ENCODE measurements at regions not wholly inside any gene's neighbourhood (a gene's known extent, or its start where the extent isn't known, plus 50 kb on each side); places are given as distances from the start of the nearest gene placed in this dataset.
"Not testable (repeated sequence)": the region's sequence is repeated elsewhere in the genome, so short reads cannot be mapped to it uniquely, and the experiment has no call there.

- Histone ChIP-seq H3K9ac (ENCODE audit: low read length) (no peak overlapping the region), H3K4me1 (ENCODE audit: control insufficient read depth, low read depth, low read length) (no peaks in the 10 kb centered on the region), H3K27ac (ENCODE audit: low read length) (no peak overlapping the region), H3K27me3 (ENCODE audit: control insufficient read depth, insufficient read depth, low read length) (no peaks in the 10 kb centered on the region), H3K4me3 (ENCODE audit: low read length) (no peak overlapping the region), H3K9me3 (ENCODE audit: control insufficient read depth, low read depth, low read length) (no peaks in the 10 kb centered on the region), H3K36me3 (ENCODE audit: control insufficient read depth, low read depth, low read length) (no peaks in the 10 kb centered on the region)
Measured at GRCh38 chr1:65077369-65077768, 70.6 kb upstream of the AK4 start.

DNA sequence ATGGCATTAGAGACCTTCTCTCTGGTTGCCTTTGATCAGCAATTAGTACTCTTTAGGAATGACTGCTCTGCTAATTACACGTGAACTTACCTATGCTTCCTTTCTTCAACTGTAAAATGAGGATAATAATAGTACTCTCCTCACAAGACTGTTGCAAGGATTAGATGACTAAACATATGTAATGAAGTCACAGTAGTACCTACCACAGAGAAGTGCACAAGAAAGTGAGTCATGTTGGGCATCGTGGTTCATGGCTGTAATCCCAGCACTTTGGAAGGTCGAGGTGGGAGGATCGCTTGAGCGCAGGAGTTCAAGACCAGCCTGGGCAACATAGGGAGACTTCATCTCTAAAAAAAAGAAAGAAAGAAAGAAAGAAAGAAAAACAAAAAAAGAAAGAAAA, 68.1 kb upstream of the AK4 start:
- no peak overlapping the region for H3K27ac ChIP-seq (ENCODE audit: low read length)
- no peaks in the 10 kb centered on the region for H3K36me3 ChIP-seq (ENCODE audit: control insufficient read depth, low read depth, low read length)
- no peaks in the 10 kb centered on the region for H3K9me3 ChIP-seq (ENCODE audit: control insufficient read depth, low read depth, low read length)
- H3K4me3 ChIP-seq (ENCODE audit: low read length), result no peak overlapping the region
- no peak overlapping the region for H3K9ac ChIP-seq (ENCODE audit: low read length)
- H3K4me1 ChIP-seq (ENCODE audit: control insufficient read depth, low read depth, low read length), result no peaks in the 10 kb centered on the region
- H3K27me3 ChIP-seq (ENCODE audit: control insufficient read depth, insufficient read depth, low read length), result no peaks in the 10 kb centered on the region

- Histone ChIP-seq H3K27me3 (ENCODE audit: control insufficient read depth, insufficient read depth, low read length) (no peaks in the 10 kb centered on the region), H3K4me1 (ENCODE audit: control insufficient read depth, low read depth, low read length) (no peaks in the 10 kb centered on the region), H3K4me3 (ENCODE audit: low read length) (no peak overlapping the region), H3K9ac (ENCODE audit: low read length) (no peak overlapping the region), H3K9me3 (ENCODE audit: control insufficient read depth, low read depth, low read length) (no peaks in the 10 kb centered on the region), H3K36me3 (ENCODE audit: control insufficient read depth, low read depth, low read length) (no peaks in the 10 kb centered on the region), H3K27ac (ENCODE audit: low read length) (no peak overlapping the region)
Measured at GRCh38 chr1:65082346-65083040, 65.5 kb upstream of the AK4 start.

DNA sequence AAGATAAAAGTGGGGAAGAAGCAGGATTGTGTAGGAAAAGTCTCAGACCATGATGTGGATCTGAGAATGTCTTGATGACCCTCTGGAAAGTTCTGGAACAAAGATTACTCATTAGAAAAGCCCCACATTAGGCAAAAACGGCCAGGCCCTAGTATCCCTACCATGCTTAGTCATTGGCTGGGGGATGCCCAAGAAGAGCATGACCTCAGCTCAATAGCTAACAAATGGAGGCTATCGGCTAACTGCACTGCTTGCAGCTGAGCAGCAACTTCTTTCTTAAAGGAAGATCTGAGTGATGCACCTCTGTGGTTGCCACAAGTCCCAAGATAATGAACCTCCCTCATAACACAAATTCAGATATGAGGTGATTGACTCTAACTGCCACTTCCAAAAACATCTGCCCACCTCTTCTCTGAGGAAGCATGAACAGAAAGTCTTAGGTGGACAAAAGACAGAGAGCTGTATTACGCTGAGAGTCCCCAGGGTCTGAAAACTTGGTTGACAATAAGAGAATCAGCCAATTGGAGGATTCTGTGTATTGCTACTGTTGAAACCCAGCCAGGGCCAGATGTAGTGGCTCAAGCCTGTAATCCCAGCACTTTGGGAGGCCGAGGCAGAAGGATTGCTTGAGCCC, 64.6 kb upstream of the AK4 start:
- Histone ChIP-seq H3K9me3 (ENCODE audit: control insufficient read depth, low read depth, low read length) (no peaks in the 10 kb centered on the region), H3K27me3 (ENCODE audit: control insufficient read depth, insufficient read depth, low read length) (no peaks in the 10 kb centered on the region), H3K27ac (ENCODE audit: low read length) (no peak overlapping the region), H3K4me1 (ENCODE audit: control insufficient read depth, low read depth, low read length) (no peaks in the 10 kb centered on the region), H3K4me3 (ENCODE audit: low read length) (no peak overlapping the region), H3K9ac (ENCODE audit: low read length) (no peak overlapping the region), H3K36me3 (ENCODE audit: control insufficient read depth, low read depth, low read length) (no peaks in the 10 kb centered on the region)

DNA sequence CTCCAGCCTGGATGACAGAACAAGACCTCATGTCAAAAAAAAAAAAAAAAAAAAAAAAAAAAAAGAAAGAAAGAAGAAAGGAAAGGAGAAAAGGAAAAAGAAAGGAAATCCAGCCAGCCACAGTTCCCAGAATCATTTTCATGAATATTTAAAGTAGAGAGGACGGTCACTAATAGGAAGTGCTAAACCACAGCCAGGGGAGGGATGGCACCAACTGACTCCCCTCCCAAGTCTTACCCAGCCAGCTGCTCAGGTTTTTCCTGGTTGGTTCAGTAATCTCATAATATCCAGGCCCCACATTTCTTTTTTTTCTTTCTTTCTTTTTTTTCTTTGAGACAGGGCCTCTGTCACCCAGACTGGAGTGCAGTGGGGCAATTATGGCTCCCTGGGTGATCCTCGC, 63.9 kb upstream of the AK4 start:
- Histone ChIP-seq H3K4me1 (ENCODE audit: control insufficient read depth, low read depth, low read length) (no peaks in the 10 kb centered on the region), H3K9me3 (ENCODE audit: control insufficient read depth, low read depth, low read length) (no peaks in the 10 kb centered on the region), H3K36me3 (ENCODE audit: control insufficient read depth, low read depth, low read length) (no peaks in the 10 kb centered on the region), H3K27ac (ENCODE audit: low read length) (no peak overlapping the region), H3K4me3 (ENCODE audit: low read length) (no peak overlapping the region), H3K9ac (ENCODE audit: low read length) (no peak overlapping the region), H3K27me3 (ENCODE audit: control insufficient read depth, insufficient read depth, low read length) (no peaks in the 10 kb centered on the region)

DNA sequence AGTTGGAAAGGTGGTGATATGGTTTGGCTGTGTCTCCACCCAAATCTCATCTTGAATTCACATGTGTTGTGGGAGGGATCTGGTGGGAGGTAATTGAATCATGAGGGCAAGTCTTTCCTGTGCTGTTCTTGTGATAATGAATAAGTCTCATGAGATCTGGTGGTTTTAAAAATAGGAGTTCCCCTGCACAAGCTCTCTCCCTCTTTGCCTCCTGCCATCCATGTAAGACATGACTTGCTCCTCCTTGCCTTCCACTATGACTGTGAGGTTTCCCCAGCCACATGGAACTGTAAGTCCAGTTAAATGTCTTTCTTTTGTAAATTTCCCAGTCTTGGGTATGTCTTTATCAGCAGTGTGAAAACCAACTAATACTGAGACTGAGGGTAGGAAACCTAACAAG, 60.5 kb upstream of the AK4 start:
- not testable (repeated sequence) for H3K27me3 ChIP-seq (ENCODE audit: control insufficient read depth, insufficient read depth, low read length); H3K4me1 ChIP-seq (ENCODE audit: control insufficient read depth, low read depth, low read length); H3K27ac ChIP-seq (ENCODE audit: low read length); H3K9ac ChIP-seq (ENCODE audit: low read length); H3K9me3 ChIP-seq (ENCODE audit: control insufficient read depth, low read depth, low read length); H3K36me3 ChIP-seq (ENCODE audit: control insufficient read depth, low read depth, low read length); H3K4me3 ChIP-seq (ENCODE audit: low read length)

- H3K36me3 ChIP-seq (ENCODE audit: control insufficient read depth, low read depth, low read length), result no peaks in the 10 kb centered on the region
- H3K27me3 ChIP-seq (ENCODE audit: control insufficient read depth, insufficient read depth, low read length), result no peaks in the 10 kb centered on the region
- H3K4me1 ChIP-seq (ENCODE audit: control insufficient read depth, low read depth, low read length), result no peaks in the 10 kb centered on the region
- H3K9ac ChIP-seq (ENCODE audit: low read length), result no peak overlapping the region
- H3K27ac ChIP-seq (ENCODE audit: low read length), result no peak overlapping the region
- peaks cover 4% of the 10 kb centered on the region for H3K9me3 ChIP-seq (ENCODE audit: control insufficient read depth, low read depth, low read length)
- no peak overlapping the region for H3K4me3 ChIP-seq (ENCODE audit: low read length)
Measured at GRCh38 chr1:65090406-65090805, 57.6 kb upstream of the AK4 start.

DNA sequence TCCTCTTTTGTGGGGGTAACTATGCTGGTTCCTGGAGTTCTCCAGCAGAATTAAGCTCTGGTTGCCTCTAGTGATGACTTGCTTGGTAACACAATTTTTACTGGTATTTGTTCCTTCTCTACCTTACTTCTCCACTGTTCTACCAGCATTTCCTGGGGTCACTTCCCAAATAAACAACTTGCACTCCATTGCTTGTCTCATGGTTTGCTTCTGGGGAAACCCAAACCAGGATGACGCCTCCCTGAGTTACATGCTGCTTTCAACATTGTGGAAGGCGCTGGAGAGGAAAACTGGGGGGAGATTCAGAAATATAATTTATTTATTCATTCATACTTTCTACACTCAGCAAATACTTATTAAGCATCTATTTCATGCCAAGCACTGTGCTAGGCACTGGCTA, 55.3 kb upstream of the AK4 start:
- Histone ChIP-seq H3K36me3 (ENCODE audit: control insufficient read depth, low read depth, low read length) (no peaks in the 10 kb centered on the region), H3K27me3 (ENCODE audit: control insufficient read depth, insufficient read depth, low read length) (no peaks in the 10 kb centered on the region), H3K27ac (ENCODE audit: low read length) (no peak overlapping the region), H3K9ac (ENCODE audit: low read length) (no peak overlapping the region), H3K4me1 (ENCODE audit: control insufficient read depth, low read depth, low read length) (no peaks in the 10 kb centered on the region), H3K9me3 (ENCODE audit: control insufficient read depth, low read depth, low read length) (peaks cover 4% of the 10 kb centered on the region), H3K4me3 (ENCODE audit: low read length) (no peak overlapping the region)

GRCh38 chr1:65097076-65097475, 50.9 kb upstream of the AK4 start:
- Histone ChIP-seq H3K36me3 (ENCODE audit: control insufficient read depth, low read depth, low read length) (no peaks in the 10 kb centered on the region), H3K9ac (ENCODE audit: low read length) (no peak overlapping the region), H3K27ac (ENCODE audit: low read length) (no peak overlapping the region), H3K27me3 (ENCODE audit: control insufficient read depth, insufficient read depth, low read length) (no peaks in the 10 kb centered on the region), H3K9me3 (ENCODE audit: control insufficient read depth, low read depth, low read length) (peaks cover 4% of the 10 kb centered on the region), H3K4me3 (ENCODE audit: low read length) (no peak overlapping the region), H3K4me1 (ENCODE audit: control insufficient read depth, low read depth, low read length) (no peaks in the 10 kb centered on the region)
